GM12864 (cell line): ENCODE measurements at regions not wholly inside any gene's neighbourhood (a gene's known extent, or its start where the extent isn't known, plus 50 kb on each side); places are given as distances from the start of the nearest gene placed in this dataset.

ENCODE experiments used
- DNase-seq: peaks from one replicate; pipeline ENCODE4 v3.0.0-alpha.2; 2011; ENCODE audit warnings: low read depth
- H3K4me3 ChIP-seq: 2 replicates; pipeline ENCODE4 v1.5.1; 2011; ENCODE audit warnings: mild to moderate bottlenecking, low read depth, low read length, control low read depth
- CTCF ChIP-seq: IDR thresholded peaks from 2 replicates; pipeline ENCODE4 v1.5.1; 2011; ENCODE audit warnings: low read depth, mild to moderate bottlenecking, moderate library complexity, low read length, control low read depth, inconsistent platforms; ENCODE audit errors: missing control alignments

DNA sequence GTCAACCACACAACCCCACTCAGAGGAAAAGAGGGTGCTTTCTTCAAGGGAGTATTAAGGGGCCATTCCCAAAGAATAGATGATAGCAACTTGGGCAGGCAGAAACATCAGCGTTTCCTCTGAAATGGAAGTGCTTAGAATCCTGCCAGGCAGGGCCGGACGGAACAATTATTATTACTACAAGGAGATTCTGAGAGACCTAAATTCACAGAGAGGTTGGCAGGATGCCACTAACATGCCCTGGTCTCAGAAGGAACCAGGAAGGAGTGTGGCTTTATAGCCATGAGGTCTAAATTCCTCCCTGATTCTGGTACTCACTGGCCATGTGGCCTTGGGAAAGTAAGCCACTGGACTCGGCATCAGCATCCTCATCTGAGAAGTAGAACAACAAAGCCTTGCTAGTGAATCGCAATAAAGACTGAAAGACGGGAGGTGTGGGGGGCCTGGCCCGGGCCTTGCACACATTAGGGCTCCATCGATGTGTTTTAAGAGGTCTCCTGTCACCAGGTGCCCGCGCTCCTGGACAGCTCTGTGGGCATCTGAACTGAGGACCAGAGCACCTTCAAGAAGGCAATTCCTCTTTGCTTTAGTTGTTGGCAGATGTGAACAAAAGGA, 131.5 kb downstream of the OAT start:
- no peak for TF ChIP-seq CTCF
- H3K4me3 ChIP-seq, result no peak overlapping the region
- DNase-seq, result no peak

DNA sequence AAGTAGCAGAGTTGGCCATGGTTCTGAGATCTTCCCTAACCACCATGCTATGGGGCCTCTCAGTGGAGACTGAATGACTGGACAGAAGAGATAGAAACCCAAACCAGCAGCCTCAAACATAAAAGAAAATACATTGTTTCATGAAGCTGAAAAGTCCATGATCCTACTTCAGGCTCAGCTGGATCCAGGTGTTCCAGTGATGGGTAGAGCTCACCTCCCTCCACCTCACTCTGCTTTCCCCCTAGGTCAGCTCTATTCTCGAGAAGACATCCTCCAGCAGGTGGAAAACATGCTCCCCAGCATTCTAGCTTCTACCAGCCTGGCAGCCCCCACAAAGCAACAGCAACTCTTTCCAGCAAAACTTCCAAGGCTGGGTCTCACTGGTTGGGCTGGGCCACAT, 132.1 kb downstream of the OAT start:
- H3K4me3 ChIP-seq, result no peak overlapping the region
- no peak for TF ChIP-seq CTCF
- DNase-seq, result no peak

GRCh38 chr10:124285587-124286527, 132.9 kb downstream of the OAT start:
- no peak for TF ChIP-seq CTCF

DNA sequence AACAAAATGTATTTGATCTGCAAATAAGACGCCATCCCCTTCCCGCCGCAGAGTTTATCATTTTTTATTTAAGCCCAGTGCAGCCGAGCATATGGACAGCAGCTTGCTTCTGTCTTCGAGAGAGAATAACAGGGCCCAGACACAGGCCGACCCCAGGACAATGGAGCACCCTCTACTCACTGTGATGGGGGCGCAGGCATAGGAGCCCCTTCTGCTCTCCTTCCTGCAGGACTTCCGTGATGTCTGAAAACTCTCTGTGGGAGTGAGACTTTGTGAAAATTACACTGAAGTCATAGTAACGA, 134.8 kb downstream of the OAT start:
- TF ChIP-seq CTCF, result no peak
- DNase-seq, result no peak
- H3K4me3 ChIP-seq, result no peak overlapping the region

More at GRCh38 chr10:124285587-124286527, 132.9 kb downstream of the OAT start:
- H3K4me3 ChIP-seq, result no peak overlapping the region; the same call in 1 of the 2 replicates
- DNase-seq, result peak; percentile 64

GRCh38 chr10:124283215-124283948, 135.3 kb downstream of the OAT start:
- H3K4me3 ChIP-seq, result no peak overlapping the region
- no peak for TF ChIP-seq CTCF
- DNase-seq, result no peak

- H3K4me3 ChIP-seq, result no peak overlapping the region
- DNase-seq, result no peak
- no peak for TF ChIP-seq CTCF
Observed at GRCh38 chr10:124282326-124282725, 136.4 kb downstream of the OAT start.
